ENCODE measurements at regions not wholly inside any gene's neighbourhood (a gene's known extent, or its start where the extent isn't known, plus 50 kb on each side); places are given as distances from the start of the nearest gene placed in this dataset.

DNA sequence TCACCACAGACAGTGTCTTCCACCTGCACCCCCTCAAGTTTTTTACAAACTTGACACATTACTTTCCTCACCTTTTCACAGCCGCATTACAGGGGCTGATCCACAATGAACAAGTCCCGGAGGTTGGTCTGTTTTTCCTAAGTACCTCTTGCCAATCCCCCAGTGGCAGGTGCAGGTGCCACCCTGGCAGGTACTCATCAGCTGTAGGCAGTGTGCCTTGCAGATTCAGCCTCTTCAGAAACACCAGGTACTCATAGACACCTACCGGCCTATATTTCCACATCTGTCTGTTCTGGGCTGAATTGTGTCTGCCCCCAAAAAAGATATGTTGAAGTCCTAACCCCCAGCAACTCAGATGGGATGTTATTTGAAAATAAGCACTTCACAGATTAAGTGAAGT, 81.4 kb upstream of the CNIH3 start:
- ATAC-seq (no peak), DNase-seq (no peak)
- TF ChIP-seq, protein P1, sequence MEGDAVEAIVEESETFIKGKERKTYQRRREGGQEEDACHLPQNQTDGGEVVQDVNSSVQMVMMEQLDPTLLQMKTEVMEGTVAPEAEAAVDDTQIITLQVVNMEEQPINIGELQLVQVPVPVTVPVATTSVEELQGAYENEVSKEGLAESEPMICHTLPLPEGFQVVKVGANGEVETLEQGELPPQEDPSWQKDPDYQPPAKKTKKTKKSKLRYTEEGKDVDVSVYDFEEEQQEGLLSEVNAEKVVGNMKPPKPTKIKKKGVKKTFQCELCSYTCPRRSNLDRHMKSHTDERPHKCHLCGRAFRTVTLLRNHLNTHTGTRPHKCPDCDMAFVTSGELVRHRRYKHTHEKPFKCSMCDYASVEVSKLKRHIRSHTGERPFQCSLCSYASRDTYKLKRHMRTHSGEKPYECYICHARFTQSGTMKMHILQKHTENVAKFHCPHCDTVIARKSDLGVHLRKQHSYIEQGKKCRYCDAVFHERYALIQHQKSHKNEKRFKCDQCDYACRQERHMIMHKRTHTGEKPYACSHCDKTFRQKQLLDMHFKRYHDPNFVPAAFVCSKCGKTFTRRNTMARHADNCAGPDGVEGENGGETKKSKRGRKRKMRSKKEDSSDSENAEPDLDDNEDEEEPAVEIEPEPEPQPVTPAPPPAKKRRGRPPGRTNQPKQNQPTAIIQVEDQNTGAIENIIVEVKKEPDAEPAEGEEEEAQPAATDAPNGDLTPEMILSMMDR (IDR thresholded peaks at IDR 0.05): no peak
- TF ChIP-seq POLR2A (IDR thresholded peaks at IDR 0.05): no peak
- no peak overlapping the region for H3K4me3 ChIP-seq
- H3K27ac ChIP-seq: no peak overlapping the region
- no peaks in the 10 kb centered on the region for H3K36me3 ChIP-seq
- no peaks in the 10 kb centered on the region for H3K4me1 ChIP-seq
- H3K27me3 ChIP-seq: no peaks in the 10 kb centered on the region
- no peaks in the 10 kb centered on the region for H3K9me3 ChIP-seq
- intact Hi-C loops (cut with DNase I): no loop called here
- 82 to 89% (median 85%) methylated on average over 3 of the region's 3 CpGs for WGBS, 4 donors

DNA sequence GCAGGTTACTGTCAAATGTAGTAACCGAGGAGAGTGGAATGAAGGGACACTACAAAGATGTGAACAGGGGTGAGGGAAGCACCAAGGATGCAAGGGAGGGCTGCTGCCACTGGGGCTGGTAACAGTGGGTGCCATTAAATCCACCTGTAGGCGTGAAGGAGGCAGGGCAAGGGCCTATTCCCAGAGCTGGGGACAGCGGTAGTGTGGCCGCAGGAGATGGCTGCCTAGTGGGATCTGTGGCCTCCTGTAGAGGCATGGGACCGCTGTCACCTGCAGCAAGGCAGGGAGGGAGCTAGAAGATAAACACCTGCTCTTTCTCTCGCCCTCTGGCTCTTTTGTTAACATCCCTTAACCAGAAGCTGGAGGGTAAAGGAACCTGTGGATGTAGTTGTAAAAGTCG, 80.5 kb upstream of the CNIH3 start:
- H3K4me1 ChIP-seq: peaks cover 0 to 8% (median 0%) of the 10 kb centered on the region in 12 donors
- no peak for ATAC-seq
- no peaks in the 10 kb centered on the region for H3K27me3 ChIP-seq
- intact Hi-C loops (cut with DNase I): no loop called here
- DNase-seq: no peak
- WGBS, 4 donors: 82 to 95% (median 88%) methylated on average over 7 of the region's 7 CpGs
- TF ChIP-seq POLR2A (IDR thresholded peaks at IDR 0.05): no peak
- TF ChIP-seq, protein P1 (IDR thresholded peaks at IDR 0.05): no peak
- H3K9me3 ChIP-seq: no peaks in the 10 kb centered on the region
- no peak overlapping the region for H3K4me3 ChIP-seq
- no peaks in the 10 kb centered on the region for H3K36me3 ChIP-seq
- no peak overlapping the region for H3K27ac ChIP-seq

DNA sequence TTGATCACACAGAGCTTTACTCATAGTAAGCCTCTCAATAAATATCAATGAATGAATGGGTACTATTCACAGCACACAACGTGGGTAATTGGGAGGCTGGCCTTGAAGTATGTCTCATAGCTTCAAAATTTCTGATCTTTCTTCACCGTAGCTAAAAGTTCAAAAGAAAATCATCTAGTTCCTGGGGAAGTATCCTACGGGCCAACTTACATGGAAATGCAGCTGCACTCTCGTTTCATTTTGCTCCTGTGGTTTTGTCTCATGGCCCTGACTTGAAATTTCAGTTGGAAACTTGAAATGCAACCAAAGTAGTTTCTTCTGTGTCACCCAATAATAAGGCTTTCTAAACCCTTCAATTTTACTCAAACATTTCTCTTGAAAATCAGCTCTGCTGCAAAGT, 76.1 kb upstream of the CNIH3 start:
- H3K4me1 ChIP-seq: peaks cover 0 to 35% (median 0%) of the 10 kb centered on the region in 12 donors
- intact Hi-C loops (cut with DNase I): no loop called here
- H3K36me3 ChIP-seq: no peaks in the 10 kb centered on the region
- no peak for TF ChIP-seq POLR2A (IDR thresholded peaks at IDR 0.05)
- TF ChIP-seq, protein P1 (IDR thresholded peaks at IDR 0.05): no peak
- no peak for DNase-seq
- no peak overlapping the region for H3K4me3 ChIP-seq
- H3K27me3 ChIP-seq: no peaks in the 10 kb centered on the region
- no peak overlapping the region for H3K27ac ChIP-seq
- WGBS, 4 donors: 47 to 51% (median 51%) methylated on average over 4 of the region's 4 CpGs
- no peak for ATAC-seq
- H3K9me3 ChIP-seq: no peaks in the 10 kb centered on the region

DNA sequence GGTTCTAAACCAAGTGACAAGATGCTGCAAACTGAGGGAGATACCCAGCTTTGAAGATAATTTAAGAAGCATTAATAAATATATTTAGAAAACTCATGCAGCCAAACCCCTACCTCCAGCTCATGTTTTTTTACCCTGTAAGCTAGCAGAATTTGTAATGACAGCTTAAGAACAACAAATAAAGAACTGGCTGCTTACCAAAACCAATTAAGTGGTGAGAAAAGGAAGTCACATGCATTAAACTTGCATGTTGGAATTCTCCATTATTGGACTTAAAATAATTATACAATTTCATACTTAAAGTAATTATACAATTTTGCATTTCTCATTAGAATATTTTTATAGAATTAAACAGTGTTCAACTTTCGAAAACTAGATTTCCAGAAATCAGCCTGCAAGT, 75.6 kb upstream of the CNIH3 start:
- intact Hi-C loops (cut with DNase I): no loop called here
- no peak for ATAC-seq
- TF ChIP-seq POLR2A (IDR thresholded peaks at IDR 0.05): no peak
- TF ChIP-seq, protein P1 (IDR thresholded peaks at IDR 0.05): no peak

More for the DNA sequence above, 75.6 kb upstream of the CNIH3 start:
- Histone ChIP-seq H3K36me3 (no peaks in the 10 kb centered on the region), H3K27me3 (no peaks in the 10 kb centered on the region), H3K27ac (no peak overlapping the region), H3K9me3 (no peaks in the 10 kb centered on the region), H3K4me1 (peaks cover 0 to 35% (median 0%) of the 10 kb centered on the region in 12 donors), H3K4me3 (no peak overlapping the region)
- no peak for DNase-seq
- WGBS, 4 donors: 83 to 95% (median 93%) methylated on average over 1 of the region's 1 CpG
